HL-60/S4 treated with retinoic acid at 250 ng/mL for 4 days and 3 days (cell line): ENCODE measurements at regions not wholly inside any gene's neighbourhood (a gene's known extent, or its start where the extent isn't known, plus 50 kb on each side); places are given as distances from the start of the nearest gene placed in this dataset.

ENCODE experiments used
- in situ Hi-C: fragments of 300-500 bp; cut with MboI; formaldehyde crosslinking; loops from 2 replicates; pipeline ENCODE4 v1.7.0; 2022; ENCODE audit warnings: low sequenced_read_pairs

DNA sequence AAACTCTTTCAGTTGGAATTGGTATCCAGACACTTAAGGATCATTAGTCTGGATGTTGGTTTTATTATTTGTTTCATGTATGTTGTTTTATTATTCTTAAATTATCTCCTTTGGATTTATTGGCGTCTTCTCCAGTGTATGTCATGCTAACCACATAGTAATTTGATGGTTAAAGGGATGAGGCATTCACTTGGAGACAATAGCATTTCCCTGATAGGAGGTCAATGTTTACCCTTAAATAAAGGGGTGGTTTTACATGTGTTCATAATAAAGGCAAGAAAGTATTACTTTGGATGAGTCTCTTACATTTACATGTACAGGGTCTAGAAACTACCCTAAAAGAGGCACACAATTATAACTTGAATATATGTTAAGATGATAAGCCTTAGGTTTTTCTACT lies 51.2 kb upstream of the RNF144B start:
- in situ Hi-C loops, result no loop called here

DNA sequence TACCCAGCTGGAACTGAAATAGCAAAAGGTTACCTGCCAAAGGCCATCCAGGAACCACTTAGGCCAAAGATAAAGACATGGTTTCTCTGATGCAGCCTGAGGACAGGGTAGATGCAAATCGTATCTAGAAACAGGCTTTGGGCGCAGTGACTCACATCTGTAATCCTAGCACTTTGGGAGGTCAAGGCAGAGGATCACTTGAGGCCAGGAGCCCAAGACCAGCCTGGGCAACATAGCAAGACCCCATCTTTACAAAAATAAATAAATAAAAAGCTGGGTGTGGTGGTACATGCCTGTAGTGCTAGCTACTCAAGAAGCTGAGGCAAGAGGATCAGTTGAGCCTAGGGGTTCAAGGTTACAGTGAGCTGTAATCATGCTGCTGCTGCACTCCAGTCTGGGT lies 52.9 kb upstream of the RNF144B start:
- in situ Hi-C loops, result no loop called here

GRCh38 chr6:18330548-18331081 lies 56.5 kb upstream of the RNF144B start:
- in situ Hi-C loops, result no loop called here

- in situ Hi-C loops, result no loop called here
Measured at GRCh38 chr6:18329776-18330175, 57.4 kb upstream of the RNF144B start.

GRCh38 chr6:18328540-18328939 lies 58.6 kb upstream of the RNF144B start:
- in situ Hi-C loops, result no loop called here

DNA sequence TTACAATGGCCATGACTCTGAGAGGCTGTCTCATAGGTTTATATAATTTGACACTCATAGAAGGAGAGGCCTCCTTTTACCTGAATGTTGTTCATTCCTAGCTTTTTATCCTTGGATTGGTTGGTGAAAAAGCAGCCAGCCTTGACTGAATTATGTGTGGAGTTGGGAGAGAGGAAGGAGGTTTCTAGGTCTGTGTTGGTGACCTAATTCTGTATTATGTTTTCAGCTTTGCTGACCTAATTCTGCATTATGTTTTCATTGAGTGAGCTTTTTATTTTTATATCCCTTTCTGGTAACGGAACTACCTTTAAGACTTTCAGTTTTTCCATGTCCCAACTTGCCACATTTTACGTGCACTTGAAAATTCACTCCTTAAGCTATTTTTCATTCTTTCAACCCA lies 59.1 kb upstream of the RNF144B start:
- in situ Hi-C loops, result no loop called here

GRCh38 chr6:18327626-18328025 lies 59.5 kb upstream of the RNF144B start:
- in situ Hi-C loops, result no loop called here

- in situ Hi-C loops, result no loop called here
Measured at GRCh38 chr6:18326980-18327379, 60.2 kb upstream of the RNF144B start.

GRCh38 chr6:18326001-18326400 lies 61.1 kb upstream of the RNF144B start:
- in situ Hi-C loops, result no loop called here

DNA sequence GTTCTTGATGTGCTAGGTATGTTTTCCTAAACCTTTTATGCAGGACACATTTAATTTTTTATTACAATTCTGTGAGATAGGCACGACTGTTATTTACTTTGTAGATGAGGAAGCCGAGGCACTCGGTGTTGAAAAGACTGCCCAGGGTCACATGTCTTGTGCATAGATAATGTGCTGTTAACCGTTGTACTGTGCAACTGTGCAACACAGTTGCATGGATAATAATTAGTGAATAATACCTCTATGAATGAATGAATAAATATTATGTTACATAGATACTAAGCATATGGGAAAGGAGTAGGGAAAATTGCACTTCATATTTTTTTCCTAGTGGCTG lies 60.3 kb upstream of the DEK start:
- in situ Hi-C loops, result loop anchor here (25.0 kb wide), 1 partner anchor 188 kb away; no protein-coding TSS in a partner anchor

DNA sequence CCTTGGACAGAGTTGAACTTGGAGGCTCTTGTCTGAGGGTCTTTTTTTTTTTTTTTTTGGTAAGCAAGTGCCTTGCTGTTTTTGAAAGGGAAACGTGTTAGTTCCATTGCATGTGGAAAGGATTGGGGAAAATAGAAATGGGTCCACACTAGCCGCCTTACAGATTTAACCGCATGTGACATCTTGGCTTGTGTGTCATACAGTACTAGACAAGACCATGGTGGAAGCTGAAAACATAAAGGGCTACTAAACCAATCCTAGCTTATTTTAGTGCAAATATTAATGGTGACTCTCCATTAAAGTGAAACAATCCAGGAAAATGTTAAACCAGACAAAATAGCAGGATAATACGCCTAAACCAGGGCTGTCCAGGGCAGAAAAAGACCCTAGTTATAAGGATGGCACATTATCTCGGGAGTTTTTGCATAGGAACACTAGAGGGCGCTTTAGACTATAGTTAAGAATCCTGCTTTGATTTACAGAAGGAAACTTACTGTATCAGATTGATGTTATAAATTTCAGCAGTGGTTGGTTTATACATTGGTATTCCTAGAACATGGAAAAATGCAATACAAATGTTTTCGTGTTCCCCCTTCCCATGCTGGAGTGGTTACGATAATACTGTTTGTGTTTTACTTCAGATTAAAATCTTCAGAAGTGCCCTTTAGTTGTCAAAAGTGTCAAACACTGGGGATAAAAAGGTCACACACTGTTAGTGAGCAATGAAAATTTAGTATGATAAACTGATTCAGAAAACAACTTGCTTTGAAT lies 59.8 kb upstream of the DEK start:
- in situ Hi-C loops, result loop anchor here (25.0 kb wide), 1 partner anchor 188 kb away; no protein-coding TSS in a partner anchor

DNA sequence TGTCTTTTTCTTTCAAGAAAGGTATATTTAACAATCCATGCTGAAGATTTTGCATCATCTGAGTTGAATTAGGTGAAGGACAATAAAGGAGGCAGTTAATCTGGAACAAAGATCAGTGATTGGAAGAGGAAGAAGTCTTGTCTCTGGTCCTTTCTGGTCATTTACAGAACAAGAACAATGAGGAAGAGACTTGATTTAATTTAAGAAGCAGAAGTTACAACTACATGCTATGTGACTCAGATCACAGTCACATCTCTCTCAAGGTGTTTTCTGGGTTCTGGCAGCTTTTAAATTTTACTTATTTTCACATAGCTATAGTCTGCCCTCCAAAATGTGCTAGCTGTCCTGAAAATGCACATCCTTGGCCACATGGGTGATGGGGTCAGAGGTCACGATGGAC lies 53.5 kb upstream of the DEK start:
- in situ Hi-C loops, result loop anchor here (25.0 kb wide), 1 partner anchor 194 kb away; no protein-coding TSS in a partner anchor

DNA sequence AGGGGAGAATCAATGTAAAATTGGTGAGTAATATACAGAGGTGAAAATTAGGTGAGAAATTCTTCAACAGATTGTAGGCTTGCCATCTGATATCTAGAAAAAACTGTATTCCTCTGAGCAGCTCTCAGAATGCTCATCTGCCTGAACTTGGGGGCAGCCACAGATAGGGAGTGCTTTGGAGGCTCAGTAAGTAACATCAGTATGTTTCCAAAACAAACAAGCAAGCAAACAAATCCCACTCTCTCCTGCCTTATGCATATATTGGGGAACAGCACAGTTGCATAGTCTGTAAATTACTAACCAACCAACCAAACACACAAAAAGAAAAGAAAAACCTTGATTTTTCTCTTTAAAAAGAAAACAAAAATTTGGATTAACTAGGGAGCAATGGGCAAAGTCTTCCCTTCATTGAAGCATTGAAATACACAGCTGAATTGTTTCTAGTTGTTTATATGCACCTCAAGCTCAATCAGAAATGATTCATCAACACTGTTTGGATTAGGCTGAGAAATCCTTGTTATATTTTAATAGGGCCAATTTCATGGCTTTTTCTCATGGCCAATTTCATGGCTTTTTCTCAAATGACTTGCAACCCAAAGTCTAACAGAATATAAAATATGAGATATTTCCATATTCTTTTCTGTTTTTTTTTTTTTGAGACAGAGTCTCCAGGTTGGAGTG lies 50.1 kb upstream of the DEK start:
- in situ Hi-C loops, result loop anchor here (25.0 kb wide), 1 partner anchor 198 kb away; no protein-coding TSS in a partner anchor
